Fibroblast of skin of right biceps (primary cell): ENCODE measurements at regions not wholly inside any gene's neighbourhood (a gene's known extent, or its start where the extent isn't known, plus 50 kb on each side); places are given as distances from the start of the nearest gene placed in this dataset.

Source experiments
- DNase-seq: peaks from one replicate; pipeline ENCODE4 v3.0.0-alpha.2; 2013

DNA sequence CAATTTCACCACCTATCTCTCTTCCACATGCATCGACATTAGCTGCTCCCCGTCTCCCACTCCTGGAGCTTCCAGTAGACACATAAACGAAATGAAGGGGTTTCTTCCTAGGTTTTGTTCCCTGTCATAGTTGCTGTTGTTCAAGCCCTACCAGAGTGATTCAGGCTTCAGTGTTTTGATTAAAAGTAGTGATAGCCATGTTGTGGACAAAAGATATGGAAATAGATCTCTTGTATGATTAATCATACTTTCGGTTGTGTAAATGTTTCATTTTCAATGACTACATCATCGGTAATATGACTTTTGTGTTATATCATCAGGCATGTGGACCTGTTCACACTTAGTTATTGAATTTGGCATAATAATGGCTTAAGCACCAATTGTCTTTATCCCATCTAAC lies 96.5 kb upstream of the KLF3 start:
- no peak for DNase-seq

DNA sequence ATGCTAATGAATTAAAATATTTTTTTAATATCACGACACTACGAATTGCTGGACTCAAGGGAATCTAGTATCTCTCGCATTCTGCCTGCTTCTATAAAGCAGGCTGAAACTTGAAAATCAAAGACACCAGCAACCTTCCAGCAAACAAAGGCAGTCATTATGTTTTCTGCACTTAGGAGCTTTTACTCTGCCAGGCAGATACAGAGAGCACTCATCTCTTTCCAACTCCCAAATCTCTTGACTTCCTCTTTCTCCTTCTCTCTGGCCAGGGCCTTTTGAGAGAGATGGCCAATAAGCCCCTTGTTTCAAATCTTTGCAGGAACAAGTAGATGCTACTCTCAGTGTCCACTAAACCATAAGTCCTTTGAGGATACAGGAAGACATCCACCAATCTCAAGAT lies 95.2 kb upstream of the KLF3 start:
- DNase-seq = no peak

DNA sequence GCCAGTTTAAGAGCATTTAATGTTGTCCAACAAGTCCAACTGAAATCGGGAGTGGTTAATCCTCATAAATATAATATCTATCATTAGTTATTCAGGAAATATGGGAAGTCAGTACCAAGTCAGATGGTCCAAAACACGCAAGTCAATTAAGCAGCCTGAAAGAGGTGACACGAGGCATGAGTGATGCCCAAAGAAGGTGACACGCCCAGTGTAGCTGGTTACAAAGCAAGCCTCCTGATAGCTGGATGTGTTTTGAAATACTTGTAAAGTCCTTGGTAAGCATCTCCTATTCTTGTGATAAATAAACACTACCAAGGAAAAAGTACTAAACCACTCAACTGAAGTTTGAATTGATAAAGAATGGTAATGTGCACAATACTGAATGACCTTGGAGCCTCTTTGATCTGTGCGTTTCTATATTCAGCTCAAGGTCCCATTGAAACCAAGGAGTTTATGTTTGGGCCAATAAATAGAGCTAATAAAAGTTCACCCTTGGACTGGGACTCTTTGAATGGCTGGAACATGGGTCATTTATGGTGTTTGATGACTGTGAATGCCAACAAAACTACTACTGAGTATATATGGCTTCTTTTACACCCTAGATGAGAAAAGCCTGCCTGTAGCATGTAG lies 93.2 kb upstream of the KLF3 start:
- no peak for DNase-seq

DNA sequence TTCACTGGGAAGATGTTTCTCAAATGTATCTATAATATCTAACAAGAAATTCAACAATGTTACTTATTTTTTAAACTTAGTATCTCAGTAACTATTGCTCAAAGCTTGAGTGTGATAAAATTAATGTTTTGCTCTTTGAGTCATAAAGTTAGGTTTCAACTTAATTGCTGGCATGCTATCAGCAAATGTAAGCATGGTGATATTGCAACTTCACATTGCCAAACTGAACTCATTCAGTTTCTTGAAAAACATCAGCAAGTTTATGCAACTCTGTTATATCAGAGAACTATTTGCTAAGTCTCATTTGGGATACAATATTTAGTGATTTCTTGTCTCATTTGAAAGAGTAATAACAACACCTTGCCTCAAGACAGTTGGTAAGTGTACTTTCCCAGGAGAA lies 91.2 kb upstream of the KLF3 start:
- DNase-seq = no peak

DNA sequence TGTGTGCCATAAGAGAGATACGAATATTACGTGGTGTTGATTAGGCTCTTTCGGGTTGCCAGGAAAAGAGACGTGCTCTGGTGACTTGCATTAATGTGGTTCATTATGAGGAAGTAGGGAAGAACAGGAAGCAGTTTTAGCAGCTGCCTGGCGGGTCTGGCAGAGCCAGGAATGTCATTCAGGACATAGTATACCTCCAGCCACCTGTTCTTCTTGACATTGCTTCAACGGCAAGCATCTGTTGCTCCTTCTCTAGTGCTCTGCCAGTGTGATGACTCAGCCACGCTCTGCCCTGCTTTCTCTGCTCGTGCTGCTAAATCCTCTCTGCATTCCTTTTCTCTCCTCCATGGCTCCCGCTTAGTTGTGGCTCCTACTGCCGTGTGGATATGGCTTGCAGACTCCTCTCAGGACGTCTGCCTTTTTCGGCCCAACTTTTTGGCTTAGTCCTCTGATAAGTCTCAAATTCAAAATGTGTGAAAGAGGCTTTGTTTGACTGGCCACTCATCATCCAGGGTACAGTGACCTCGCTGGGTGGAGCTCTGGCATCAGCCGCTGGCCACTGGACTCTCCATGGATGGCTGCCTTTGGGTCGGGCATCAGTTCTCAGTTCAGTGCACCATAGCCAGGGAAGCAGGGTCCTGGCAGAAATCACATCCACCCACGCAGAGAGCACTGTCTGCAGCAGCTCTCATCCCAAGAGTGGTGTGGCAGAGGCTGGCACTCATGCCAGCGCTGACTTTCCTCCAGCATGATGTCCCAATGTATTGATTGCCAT lies 89.3 kb upstream of the KLF3 start:
- no peak for DNase-seq

DNA sequence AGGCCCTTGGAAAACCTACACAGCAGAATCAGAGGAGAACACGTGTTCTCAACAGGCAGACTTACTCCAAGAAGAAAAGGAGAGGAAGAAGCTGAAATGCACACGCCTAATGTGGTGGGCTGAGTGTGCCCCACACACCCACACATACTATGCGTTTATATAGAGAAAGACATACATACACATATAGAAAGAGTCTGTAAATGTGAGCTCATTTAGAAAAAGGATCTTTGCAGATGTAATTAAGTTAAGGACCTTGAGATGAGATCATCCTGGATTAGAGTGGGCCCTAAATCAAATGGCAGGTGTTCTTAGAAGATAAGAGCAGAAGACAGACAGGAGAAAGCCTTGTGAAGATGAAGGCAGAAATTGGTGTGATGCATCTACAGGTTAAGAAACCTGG lies 87.2 kb upstream of the KLF3 start:
- no peak for DNase-seq

DNA sequence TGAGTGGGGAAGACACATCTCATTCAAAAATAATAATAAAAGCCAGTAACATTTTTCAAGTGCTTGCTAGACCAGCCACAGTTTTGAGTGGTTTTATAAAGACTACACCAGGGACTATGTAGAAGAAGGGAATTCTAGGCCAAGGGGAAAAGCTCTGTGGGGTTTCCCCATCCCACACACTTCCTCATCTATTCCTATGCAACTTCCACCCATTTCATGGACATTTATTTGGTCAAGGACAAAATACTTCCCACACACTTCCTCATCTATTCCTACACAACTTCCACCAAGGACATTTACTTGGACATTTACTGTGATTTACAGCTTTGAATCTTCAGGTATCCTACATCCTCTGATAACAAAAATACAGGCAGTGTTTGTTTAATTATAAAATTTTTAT lies 86.5 kb upstream of the KLF3 start:
- no peak for DNase-seq

DNA sequence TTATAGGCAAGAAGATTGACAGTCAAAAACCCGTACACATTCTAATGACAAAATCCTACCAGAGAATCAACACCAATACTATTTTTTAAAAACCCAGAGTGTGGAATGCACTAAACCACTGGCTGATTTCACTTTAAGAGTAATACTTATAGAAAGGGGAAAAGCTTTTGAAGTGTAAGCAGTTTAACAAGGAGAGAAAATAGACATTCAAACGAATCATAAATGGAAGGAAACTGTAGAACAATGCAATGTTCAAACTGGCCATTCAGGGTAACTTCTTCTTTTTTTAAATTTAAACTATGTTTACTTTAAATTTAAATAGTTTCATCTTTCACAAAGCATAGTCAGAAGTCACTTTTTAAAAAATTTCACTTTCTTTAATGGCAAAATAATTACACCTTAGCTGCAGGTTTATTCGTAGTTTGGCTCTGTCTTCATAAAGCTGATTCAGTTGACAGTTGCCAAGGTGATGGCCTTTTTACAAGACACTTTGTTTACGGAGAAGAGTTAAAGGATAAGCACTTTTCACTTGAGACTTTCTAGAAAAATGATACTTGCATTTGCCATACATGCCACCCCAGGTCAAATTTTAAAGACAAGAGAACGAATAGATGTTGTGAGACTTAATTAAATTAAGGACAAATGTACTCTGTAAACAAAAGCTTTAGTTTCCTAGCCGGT lies 82.4 kb upstream of the KLF3 start:
- DNase-seq = no peak

DNA sequence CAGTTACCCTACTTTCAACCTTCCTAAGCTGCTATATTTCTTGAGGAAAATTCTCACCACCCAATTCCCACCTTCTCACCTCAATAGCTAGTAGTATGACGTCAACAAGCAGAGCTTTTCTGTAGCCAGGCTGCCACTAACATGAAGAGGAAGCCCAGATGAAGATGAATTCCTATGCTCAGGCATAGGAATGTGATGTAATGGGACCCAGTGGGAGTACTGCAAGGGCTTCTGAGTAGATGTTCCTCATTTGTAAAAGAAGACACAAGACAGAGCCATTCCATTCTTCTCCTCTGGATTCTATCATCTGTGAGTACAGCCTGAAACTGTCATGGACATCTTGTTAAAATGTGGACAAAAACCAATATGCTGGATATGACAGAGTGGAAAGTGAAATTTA lies 81.6 kb upstream of the KLF3 start:
- no peak for DNase-seq

DNA sequence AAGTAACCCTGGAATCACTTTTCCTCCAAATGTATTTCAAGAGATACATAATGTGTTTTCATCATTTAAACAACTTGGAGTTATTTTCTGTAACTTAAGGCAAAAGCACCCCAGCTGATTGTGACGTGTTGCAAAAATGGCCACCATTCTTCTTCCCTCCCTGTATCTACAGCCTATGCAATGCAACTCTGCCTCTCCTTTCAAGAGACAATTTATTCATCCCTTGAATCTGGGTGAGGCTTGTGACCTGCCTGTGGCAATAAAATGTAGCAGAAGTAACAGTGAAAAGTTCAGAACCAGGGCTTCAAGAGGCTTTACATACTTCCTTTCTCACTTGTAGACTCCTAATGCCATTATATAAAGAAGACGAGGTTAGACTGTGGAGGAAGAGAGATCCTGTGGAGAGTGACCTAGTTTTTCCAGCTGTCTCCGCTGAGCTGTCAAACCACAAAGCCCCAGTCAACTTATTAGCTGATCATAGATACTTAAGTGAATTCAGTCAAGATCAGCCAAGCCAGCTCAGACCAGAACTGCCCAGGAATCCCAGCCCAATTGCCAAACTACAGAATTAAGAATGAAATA lies 81.0 kb upstream of the KLF3 start:
- no peak for DNase-seq

DNA sequence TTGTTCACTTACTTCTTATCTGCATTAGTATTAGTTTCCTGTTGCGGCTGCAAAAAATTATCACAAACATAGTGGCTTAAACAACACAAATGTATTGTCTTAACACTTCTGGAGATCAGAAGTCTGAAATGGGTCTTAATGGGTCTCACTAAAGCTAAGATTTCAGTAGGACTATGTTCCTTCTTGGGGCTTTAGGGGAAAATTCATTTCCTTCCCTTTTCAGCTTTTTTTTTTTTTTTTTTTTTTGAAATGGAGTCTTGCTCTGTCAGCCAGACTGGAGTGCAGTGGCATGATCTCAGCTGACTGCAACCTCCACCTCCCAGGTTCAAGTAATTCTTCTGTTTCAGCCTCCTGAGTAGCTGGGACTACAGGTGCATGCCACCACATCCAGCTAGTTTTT lies 78.1 kb upstream of the KLF3 start:
- DNase-seq = no peak

DNA sequence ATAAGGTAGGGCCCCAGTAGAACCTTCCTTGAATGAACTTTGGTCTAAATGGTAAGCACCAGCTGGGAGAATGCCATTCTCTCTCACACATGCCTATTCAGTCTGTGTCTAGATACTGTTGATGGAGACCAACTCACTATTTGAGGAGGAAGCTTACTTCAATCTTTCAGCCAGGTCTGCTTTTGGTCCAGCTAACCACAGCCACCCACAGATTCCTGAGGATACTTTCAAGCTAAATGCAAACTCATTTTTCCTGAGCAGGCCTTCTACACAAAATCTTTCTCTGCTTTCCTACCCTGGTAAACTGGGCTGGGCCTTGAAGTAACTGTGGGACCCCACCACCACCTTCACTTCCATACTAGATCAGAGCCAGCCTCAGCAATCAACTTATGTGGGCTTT lies 76.9 kb upstream of the KLF3 start:
- no peak for DNase-seq

DNA sequence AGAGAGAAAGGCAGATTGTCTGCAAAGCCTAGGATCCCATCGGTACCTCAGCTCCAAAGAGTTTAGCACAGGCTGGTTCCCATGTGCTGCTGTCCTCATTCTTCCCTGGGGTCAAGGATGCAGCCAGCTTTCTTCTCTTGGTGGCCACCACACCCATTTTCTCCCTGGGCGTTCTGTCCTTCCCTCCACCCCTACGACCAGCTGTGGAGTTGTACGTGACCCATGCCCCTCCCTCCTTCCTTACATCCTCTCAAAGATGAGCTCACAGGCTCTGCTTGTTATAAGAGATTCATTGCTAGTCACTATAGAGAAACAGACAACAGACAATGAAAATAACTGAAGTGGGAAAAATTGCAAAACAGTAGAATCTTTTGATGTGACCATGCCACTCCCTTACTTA lies 74.0 kb upstream of the KLF3 start:
- no peak for DNase-seq

DNA sequence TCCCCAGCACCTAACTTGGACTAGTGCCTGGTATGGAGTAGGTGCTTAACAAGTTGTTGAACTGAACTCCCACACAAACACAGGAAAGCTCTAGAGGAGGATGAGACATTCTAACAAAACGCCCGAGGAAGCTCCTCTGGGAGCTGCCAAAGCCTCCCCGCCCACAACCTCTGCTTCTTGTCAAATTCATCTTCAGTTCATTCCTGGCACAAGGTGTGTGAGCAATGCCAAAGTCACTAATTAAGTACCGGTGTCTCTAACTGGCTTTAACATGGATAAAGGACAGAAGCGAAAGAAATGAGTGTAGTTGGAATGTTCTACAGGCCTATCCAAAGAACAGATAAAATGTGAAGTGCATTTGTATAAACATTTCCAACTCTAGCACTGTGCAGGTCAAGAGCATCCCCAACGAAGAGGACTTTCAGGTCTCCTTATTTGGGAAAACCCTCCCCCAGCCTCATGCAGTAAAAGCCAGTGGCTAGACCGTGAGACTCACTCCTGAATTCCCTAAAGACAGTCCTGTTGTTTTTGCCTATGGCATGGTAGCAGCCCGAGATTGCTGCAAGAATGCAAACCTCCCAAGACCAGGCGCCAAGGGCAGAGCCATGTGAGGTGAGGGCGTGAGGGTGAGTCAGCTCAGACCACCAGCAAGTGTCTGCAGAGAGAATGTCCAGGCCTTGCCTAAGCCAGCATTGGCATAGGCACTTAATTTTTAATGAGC lies 72.2 kb upstream of the KLF3 start:
- DNase-seq = no peak

DNA sequence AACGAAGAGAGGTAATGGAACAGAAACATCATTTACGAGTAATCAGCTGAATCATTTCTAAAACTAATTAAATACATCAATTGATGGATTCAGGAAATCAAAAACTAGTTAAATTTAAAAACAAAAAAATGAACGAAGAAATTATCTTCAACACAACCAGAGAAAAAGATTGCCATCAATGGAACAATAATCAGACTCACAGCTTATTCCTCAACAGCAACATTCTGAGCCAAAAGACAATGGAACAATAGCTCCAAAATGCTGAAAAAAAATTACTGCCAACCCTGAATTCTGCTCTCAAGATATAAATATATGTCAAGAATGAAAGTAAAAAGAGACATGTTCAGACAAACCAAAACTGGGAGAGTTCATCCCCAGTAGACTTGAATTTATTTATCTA lies 65.5 kb upstream of the KLF3 start:
- no peak for DNase-seq

DNA sequence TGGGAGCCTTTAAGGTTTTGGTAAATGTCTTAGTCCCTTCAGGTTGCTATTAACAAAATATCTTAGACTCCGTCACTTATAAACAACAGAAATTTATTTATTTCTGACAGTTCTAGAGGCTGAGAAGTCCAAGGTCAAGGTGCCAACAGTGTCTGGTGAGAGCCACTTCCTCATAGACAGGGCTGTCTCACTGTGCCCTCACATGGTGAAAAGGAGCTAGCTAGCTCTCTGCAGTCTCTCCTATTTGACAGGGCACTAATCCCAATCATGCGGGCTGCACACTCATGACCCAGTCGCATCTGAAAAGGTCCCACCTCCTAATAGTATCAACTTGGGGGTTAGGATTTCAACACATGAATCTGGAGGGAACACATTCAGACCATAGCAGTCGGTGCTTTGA lies 63.4 kb upstream of the KLF3 start:
- DNase-seq = no peak

DNA sequence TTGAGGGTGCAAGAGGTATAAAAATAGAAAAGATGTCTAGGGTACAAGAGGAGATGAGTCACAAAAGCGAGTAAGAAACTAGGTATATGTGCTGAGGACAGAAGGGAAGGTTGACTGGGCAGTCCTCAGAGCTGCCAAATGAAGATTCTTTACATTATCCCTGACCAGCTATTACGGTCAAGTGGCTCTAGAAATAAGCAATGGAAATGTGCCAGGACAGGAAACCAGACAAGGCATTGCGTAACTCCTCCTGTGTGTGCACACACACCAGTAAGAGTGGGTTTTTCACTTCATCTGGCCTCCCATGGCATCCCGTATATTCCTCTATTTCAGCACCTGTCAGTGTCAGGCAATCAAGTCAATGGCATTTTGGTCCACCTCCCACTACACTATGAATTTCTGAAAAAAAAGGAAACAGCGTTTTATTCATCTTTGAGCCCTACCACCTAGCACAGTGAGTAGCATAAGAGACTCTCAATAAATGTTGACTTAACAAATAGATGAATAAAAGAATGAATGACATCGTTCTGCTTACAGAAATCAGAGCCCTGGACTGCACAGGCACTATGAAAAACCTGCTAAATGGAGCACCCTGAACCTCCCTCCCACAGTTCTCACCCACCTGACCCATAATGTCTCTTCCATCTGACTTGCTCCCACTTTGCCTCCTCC lies 62.6 kb upstream of the KLF3 start:
- peak; percentile 54 for DNase-seq

DNA sequence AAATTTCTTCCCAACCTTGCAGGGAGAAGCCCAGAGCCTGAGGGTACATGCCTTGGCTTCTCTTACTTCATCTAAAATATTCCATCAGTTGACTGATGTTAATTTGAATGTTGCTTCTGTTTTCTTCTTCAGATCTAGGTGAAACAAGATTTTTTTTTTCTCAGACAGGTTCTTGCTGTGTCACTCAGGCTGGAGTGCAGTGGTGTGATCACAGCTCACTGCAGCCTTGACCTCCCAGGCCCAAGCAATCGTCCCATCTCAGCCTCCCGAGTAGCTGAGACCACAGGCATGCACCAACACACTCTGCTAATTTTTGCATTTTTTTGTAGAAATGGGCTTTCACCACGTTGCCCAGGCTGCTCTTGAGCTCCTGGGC lies 62.1 kb upstream of the KLF3 start:
- no peak for DNase-seq

DNA sequence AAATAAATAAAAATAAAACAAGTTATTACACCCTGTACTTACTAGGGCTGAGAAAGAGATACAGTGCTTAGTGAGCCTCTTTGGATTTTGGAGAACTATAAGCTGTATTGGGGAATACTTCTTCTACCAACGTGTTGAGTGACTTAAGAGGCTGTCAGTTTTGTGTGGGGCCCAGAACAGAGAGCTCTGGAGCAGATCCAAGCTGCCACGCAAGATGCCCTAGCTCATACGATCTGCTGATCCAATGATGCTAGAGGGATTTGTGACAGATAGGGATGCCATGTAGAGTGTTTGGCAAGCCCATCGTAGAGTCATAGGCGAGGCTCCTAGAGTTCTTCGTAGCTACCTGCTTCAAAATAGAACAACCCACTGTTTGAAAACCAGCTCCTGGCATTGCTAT lies 60.3 kb upstream of the KLF3 start:
- no peak for DNase-seq

DNA sequence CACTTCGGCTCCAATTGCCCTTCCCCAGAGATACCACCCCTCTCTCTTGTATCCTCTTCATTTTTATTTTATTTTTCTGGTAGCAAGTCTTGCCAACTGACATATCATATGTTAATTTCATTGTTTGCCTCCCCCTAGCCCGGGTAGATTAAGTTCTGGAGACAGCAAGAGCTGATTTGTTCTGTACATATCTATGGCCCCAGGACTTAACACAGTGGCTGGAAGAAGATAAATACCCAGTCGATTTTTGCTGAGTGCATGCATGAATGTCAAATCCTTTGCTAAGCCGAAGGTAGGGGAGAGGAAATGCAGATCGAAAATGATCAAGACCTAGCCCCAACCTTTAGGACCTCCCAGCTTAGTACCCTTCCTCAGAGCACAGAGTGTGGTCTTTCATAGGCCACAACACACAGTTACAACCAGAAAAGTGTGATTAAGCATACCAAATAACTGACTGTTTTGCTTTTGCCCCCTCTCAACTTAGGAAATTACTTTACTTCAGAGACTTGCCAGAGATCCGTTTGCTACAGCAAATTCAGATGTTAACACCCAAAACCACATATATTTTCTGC lies 58.7 kb upstream of the KLF3 start:
- no peak for DNase-seq

DNA sequence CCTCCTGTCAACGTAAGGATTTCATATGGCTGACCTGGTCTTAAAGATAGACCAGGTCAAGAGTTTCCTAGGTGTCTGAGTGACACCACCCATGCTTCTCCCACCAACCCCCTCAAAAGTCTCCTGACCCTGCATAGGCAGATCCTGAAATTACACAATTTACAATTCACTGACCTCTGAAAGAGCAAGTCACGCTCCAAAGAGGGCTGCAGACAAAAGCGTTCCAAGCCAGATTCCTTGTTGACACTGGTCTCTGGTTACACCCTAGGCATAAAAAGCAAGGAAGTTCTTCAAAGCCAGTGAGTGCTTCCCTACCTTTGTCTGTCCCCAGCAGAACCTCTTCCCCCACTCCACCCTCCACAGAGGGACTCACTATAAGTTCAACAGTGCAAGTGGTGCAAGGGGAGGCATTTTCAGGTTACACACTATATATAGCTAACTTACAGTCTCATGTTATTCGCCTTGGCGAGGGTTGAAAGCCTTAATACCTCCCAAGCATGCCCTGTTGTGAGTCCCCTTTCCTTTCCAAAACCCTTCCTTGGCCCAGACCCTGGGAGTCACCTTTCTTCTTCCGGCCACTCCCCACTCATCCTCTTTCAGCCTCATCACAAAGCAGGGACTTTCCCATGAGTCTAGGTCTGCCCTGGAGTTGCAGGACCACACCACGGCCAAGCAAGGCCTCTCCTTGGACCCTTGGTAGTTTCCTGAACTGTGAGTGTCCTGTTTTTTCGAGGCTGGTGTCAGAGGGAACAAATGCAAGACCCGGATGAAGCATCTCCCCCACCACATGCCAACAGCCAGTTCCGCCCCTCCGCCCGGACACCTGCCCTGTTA lies 58.0 kb upstream of the KLF3 start:
- no peak for DNase-seq

DNA sequence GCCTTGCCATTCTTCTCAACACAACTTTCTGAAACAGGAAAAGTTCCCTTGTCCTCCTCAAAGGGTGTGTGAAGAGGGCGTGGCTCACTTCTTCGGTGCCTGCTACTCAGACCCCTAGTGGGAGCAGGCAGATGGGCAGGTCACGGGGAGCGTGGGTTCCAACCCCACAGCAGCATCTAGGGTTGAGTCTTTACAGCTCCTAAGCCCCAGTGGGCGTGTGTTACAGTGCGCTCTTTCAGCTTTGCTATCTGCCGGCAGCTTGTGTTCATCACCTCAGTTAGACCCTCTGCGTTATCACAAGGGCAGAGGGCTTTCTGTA lies 57.5 kb upstream of the KLF3 start:
- DNase-seq = no peak
